Body of pancreas (tissue), 4 donors: ENCODE measurements at regions not wholly inside any gene's neighbourhood (a gene's known extent, or its start where the extent isn't known, plus 50 kb on each side); places are given as distances from the start of the nearest gene placed in this dataset.

Source experiments
- ATAC-seq: fragments of 150-250 bp; one replicate; pipeline ENCODE4 v1.9.1; 2016
- DNase-seq, 4 donors: peaks; one replicate each; pipeline ENCODE4 v3.0.0-alpha.2; 2019
- H3K27ac ChIP-seq, 4 donors: fragments of 200-600 bp; sonication (generic); 1 replicate in 3 of 4; 2 replicates in 1 of 4; pipeline versions ENCODE4 v1.5.1 to v1.6.1; 2016 to 2019; ENCODE audit warnings: mild to moderate bottlenecking in 1 of 4, mixed read lengths in 1 of 4, moderate library complexity in 1 of 4
- H3K27me3 ChIP-seq, 2 donors: fragments of 200-600 bp; sonication (generic); one replicate each; pipeline ENCODE4 v1.6.0; 2016; ENCODE audit warnings: mild to moderate bottlenecking in 1 of 2
- H3K36me3 ChIP-seq, 2 donors: fragments of 200-600 bp; sonication (generic); replicated peaks in 1 of 2; 2 replicates each; pipeline ENCODE4 v1.5.1; 2016; ENCODE audit warnings: low read depth in 2 of 2; ENCODE audit not compliant: insufficient read depth in 1 of 2
- H3K4me1 ChIP-seq: fragments of 200-600 bp; sonication (generic); one replicate; pipeline ENCODE4 v1.6.0; 2016
- H3K4me3 ChIP-seq, 2 donors: fragments of 200-600 bp; sonication (generic); 1 replicate in 1 of 2; 2 replicates in 1 of 2; pipeline ENCODE4 v1.5.1; 2016 to 2019
- H3K9me3 ChIP-seq, 3 donors: fragments of 200-600 bp; sonication (generic); 1 replicate in 2 of 3; 2 replicates in 1 of 3; pipeline ENCODE4 v1.5.1; 2016
- POLR2A ChIP-seq, 3 donors: fragments of 450-650 bp; IDR thresholded peaks; one replicate each; pipeline ENCODE4 v1.6.1; 2016; ENCODE audit warnings: antibody characterized with exemption in 3 of 3, mild to moderate bottlenecking in 2 of 3
- WGBS, 2 donors: methylation state at CpG; one replicate each; pipeline ENCODE4 v1.1.5; 2017; 5-methylcytosine and 5-hydroxymethylcytosine counted together
- intact Hi-C: fragments of 100-400 bp; cut with DNase I; formaldehyde crosslinking; loops from one replicate; pipeline ENCODE4 v1.15.1; 2023
- TF ChIP-seq, protein P1 (sequence below), 7 experiments: fragments of 450-650 bp in 4 of 7; fragments of 200-600 bp in 3 of 7; sonication (generic) in 3 of 7; IDR thresholded peaks; one replicate each; pipeline ENCODE4 v1.5.1; 2016 to 2019; ENCODE audit warnings: antibody characterized with exemption in 7 of 7

DNA sequence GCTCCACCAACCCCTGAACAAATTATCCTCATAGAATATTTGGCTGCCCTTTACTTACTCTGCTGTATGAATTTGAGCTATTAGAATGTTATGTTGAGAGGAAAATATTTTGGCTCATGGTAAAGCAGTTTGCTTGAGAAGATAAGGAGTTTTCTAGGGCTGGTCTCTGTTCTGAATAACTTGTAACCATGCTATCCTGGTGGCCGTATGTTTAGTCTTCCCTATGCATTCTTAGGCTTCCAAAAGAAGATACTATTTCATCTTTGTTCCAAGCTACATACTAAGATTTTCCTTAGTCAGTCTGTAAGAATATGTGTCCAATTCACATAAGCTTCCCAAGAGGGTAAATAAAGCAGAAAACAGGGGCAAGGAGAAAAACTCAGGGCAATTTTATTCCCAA lies 1105.1 kb upstream of the PIK3C3 start:
- Histone ChIP-seq H3K4me3 (no peak overlapping the region), H3K9me3 (no peaks in the 10 kb centered on the region), H3K27ac (no peak overlapping the region), H3K4me1 (no peaks in the 10 kb centered on the region), H3K36me3 (no peaks in the 10 kb centered on the region), H3K27me3 (no peaks in the 10 kb centered on the region)
- no peak for DNase-seq
- no peak for TF ChIP-seq POLR2A (IDR thresholded peaks at IDR 0.05)
- TF ChIP-seq, protein P1, sequence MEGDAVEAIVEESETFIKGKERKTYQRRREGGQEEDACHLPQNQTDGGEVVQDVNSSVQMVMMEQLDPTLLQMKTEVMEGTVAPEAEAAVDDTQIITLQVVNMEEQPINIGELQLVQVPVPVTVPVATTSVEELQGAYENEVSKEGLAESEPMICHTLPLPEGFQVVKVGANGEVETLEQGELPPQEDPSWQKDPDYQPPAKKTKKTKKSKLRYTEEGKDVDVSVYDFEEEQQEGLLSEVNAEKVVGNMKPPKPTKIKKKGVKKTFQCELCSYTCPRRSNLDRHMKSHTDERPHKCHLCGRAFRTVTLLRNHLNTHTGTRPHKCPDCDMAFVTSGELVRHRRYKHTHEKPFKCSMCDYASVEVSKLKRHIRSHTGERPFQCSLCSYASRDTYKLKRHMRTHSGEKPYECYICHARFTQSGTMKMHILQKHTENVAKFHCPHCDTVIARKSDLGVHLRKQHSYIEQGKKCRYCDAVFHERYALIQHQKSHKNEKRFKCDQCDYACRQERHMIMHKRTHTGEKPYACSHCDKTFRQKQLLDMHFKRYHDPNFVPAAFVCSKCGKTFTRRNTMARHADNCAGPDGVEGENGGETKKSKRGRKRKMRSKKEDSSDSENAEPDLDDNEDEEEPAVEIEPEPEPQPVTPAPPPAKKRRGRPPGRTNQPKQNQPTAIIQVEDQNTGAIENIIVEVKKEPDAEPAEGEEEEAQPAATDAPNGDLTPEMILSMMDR (IDR thresholded peaks at IDR 0.05): no peak
- WGBS, 2 donors: 52 to 58% methylated on average over 1 of the region's 1 CpG
- ATAC-seq: no peak
- intact Hi-C loops: no loop called here

DNA sequence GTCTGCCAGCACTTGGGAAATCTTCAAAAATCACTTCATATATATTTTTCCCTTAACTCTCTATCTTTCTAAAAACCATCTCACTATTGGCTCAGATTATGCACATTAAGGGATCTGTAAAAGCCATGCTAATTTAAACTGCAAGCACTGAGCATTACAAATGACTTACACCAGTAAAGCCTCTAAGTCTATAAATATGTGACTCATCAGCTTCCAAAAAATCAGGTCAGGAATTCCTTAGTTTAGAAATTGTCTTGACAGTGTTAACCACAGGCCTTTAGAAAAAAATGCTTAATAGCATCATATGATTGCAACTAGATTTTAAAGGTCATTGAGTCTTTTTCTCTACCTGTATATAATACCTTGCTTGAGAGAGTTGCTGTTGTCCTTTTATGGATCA lies 1113.6 kb upstream of the PIK3C3 start:
- no peaks in the 10 kb centered on the region for H3K9me3 ChIP-seq
- H3K4me3 ChIP-seq: no peak overlapping the region
- no peaks in the 10 kb centered on the region for H3K4me1 ChIP-seq
- no peaks in the 10 kb centered on the region for H3K27me3 ChIP-seq
- intact Hi-C loops: no loop called here
- H3K27ac ChIP-seq: no peak overlapping the region
- DNase-seq: no peak
- TF ChIP-seq, protein P1 (IDR thresholded peaks at IDR 0.05): no peak
- no peak for TF ChIP-seq POLR2A (IDR thresholded peaks at IDR 0.05)
- ATAC-seq: no peak
- no peaks in the 10 kb centered on the region for H3K36me3 ChIP-seq

DNA sequence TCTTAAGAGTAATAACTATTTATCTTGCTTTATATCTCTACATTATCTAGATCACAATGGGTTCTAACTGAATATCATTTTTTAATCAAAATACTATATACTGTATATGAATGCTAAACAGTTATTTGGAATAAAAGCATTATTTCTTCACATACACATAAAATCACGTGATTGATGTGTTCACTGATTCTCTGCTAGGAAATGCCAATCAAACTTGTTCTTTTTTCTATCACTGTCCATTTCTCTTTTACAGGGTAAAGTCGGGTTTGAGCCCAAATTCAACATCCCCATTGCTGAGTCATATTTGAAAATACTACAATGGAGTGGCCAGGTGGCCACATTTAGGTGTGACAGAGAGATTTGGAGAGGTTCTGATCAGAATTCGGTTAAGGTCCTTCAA lies 1114.0 kb upstream of the PIK3C3 start:
- ATAC-seq (no peak), DNase-seq (no peak)
- H3K4me1 ChIP-seq: no peaks in the 10 kb centered on the region
- H3K27me3 ChIP-seq: no peaks in the 10 kb centered on the region
- no peaks in the 10 kb centered on the region for H3K36me3 ChIP-seq
- H3K27ac ChIP-seq: no peak overlapping the region
- H3K4me3 ChIP-seq: no peak overlapping the region
- TF ChIP-seq POLR2A (IDR thresholded peaks at IDR 0.05): no peak
- TF ChIP-seq, protein P1 (IDR thresholded peaks at IDR 0.05): no peak
- no peaks in the 10 kb centered on the region for H3K9me3 ChIP-seq
- 45 to 46% methylated on average over 3 of the region's 3 CpGs for WGBS, 2 donors
- intact Hi-C loops: no loop called here

DNA sequence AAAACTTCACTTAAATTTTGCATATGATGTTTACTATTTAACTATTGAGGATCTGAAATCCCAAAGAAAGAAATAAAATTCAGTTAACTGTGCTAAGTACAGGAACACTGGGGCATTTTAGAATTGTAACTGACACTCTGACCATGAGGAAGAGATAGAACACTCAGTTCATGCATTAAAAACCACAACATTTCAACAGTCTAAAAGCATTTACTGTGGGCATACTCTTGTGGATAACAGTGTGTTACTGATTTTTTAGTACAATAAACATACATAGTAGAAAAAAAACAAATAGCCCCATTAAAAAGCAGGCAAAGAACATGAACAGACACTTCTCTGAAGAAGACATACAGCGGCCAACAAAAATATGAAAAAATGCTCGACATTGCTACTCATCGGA lies 1122.7 kb upstream of the PIK3C3 start:
- intact Hi-C loops: no loop called here
- no peak overlapping the region for H3K27ac ChIP-seq
- 81 to 88% methylated on average over 3 of the region's 3 CpGs for WGBS, 2 donors

DNA sequence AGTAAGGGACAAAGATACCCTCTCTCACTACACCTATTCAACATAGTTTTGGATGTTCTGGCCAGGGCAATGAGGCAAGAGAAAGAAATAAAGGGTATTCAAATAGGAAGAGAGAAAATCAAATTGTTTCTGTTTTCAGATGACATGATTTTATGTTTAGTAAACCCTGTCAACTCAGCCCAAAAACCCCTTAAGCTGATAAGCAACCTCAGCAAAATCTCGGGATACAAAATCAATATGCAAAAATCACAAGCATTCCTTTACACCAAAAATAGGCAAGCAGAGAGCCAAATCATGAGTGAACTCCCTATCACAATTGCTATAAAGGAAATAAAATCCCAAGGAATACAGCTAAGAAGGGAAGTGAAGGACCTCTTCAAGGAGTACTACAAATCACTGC lies 1130.7 kb upstream of the PIK3C3 start:
- no peaks in the 10 kb centered on the region for H3K9me3 ChIP-seq
- 33 to 37% methylated on average over 1 of the region's 1 CpG for WGBS, 2 donors
- intact Hi-C loops: no loop called here

More for the DNA sequence above, 1122.7 kb upstream of the PIK3C3 start:
- ATAC-seq: no peak
- Histone ChIP-seq H3K4me1 (no peaks in the 10 kb centered on the region), H3K4me3 (no peak overlapping the region), H3K27me3 (no peaks in the 10 kb centered on the region), H3K36me3 (no peaks in the 10 kb centered on the region), H3K9me3 (no peaks in the 10 kb centered on the region)
- TF ChIP-seq POLR2A (IDR thresholded peaks at IDR 0.05): no peak
- TF ChIP-seq, protein P1 (IDR thresholded peaks at IDR 0.05): no peak
- no peak for DNase-seq

More for the DNA sequence above, 1130.7 kb upstream of the PIK3C3 start:
- no peak for ATAC-seq
- Histone ChIP-seq H3K4me3 (no peak overlapping the region), H3K36me3 (no peaks in the 10 kb centered on the region), H3K27me3 (no peaks in the 10 kb centered on the region), H3K27ac (no peak overlapping the region), H3K4me1 (no peaks in the 10 kb centered on the region)
- TF ChIP-seq POLR2A (IDR thresholded peaks at IDR 0.05): no peak
- TF ChIP-seq, protein P1 (IDR thresholded peaks at IDR 0.05): no peak
- DNase-seq: no peak
